Femur (tissue), 1 donor: ENCODE measurements at regions not wholly inside any gene's neighbourhood (a gene's known extent, or its start where the extent isn't known, plus 50 kb on each side); places are given as distances from the start of the nearest gene placed in this dataset.

Source experiments
- DNase-seq: peaks from one replicate; pipeline ENCODE4 v3.0.0-alpha.2; 2017

DNA sequence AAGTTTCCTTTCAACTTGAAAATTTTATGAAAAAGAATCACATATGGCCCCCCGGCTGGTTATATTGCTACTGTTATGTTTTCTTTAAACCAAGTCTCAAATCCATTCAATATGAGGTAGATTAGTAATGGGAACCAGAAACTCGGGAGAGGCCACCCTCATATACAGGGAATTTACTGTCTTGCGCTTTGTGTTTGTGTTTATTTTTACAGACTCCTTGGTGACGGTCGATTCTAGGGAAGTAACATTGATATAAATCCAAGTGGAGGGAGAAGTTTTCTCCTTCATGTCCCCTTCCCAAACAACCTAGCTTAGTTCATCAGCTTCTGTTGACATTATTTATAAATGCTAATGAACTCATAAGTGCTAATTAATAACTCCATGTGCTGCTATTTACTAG lies 163.5 kb upstream of the LMO4 start:
- no peak for DNase-seq

DNA sequence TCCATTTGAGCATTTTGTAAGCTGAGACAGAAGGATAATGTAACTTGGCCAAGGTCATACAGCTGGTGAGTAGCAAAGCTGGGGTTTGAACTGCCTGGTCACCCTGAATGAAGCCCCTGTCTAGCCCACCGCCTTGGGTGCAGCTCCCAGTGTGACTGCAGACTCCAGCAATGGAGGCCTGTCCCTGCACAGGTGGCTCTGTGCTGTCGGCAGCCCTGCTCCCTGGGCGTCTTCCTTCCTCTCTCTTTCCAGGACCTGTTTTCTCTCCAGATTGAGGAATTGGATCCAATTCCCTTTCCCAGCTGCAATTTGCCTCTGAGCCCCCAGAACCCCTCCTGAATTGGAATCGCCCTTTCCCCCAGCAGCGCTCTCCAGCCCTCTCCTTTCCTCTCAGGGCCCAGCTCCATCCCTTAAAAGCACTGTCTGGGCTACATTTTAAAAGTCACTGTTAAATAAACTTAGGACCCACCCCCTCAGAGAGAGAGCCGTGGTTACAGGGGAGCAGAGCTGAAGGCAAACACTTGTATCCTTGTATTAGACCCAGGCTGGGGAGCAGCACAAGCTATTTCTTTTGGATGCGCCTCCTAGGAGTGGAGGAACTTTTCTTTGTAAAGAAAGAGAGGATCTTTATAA lies 161.4 kb upstream of the LMO4 start:
- DNase-seq, result peak; percentile 54

DNA sequence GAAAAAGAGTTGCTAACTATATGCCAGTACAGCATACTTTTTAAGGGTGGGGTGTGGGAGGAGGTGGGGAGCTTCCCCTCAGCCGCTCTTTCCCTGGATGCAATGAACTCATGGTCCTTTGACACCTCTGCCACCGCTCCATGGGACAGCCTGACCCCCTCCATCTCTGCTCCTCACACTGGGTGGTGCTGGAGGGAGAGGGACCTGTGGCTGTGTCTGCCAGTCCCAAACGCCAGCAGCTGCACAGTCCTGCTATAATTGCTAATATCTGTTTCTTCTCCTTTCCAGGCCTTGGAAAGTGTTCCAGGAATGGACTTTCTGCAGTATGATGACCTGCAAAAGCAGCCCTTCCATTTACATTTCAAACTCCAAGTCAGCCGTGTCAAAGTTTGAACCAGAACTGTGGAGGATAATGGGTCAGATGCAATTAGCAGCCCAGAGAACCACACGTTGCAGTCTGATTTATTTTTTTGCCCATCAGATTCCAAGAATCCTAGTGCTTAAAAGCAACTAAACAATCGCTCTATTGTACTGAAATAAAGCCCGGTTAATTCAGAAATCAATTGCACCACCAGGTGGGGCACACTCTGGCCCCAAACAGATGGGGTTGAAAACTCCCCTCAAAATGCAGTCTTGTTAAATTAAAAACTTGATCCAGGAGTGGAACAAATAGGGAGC lies 160.7 kb upstream of the LMO4 start:
- DNase-seq, result no peak

DNA sequence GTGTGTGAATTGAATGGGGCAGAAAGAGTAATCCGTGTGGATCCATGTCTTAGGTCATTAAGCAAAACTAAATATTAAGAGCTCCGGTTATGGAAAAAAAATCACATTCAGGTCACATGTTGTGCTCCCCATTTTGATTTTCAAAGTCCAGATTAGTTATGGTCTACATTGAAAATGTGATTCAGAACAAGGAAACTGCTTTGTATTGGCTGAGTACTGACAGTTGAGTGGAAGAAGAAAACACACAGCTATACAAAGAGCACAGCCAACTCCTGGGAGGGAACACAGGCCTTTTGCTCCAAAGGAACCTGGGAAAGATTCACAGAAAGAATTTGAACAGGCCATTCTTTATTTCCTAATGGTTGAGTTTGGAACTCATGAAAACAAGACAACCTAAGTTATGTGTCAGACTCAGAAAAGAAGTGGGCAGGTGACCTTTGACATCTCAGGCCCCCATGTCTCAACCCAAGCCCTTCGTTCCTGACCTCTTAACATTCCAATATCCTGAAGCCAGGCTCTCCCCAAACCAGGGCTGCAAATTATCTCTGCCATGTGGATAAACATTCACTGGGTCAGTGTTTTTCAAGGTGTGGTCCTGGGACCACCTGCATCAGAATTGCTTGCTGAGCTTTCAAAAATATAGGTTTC lies 159.3 kb upstream of the LMO4 start:
- no peak for DNase-seq

DNA sequence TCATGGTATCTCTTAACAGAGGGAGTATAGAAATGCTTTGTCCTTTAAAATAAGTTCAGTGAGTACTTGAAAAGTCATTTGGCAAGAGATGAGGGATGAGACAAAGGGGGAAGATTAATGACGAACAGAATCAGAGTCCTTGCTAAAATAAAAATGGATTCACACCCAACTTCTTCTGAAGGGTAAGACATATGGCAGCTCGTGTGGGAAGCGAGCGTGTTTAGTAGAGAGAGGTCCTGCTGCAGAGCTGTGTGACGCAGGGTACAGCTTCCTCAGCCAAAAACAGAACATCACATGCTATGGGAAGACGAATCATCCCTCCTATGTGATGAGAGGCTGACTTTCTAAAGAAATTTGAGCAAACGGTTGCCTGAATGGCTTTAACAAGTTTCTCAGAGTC lies 158.5 kb upstream of the LMO4 start:
- no peak for DNase-seq

DNA sequence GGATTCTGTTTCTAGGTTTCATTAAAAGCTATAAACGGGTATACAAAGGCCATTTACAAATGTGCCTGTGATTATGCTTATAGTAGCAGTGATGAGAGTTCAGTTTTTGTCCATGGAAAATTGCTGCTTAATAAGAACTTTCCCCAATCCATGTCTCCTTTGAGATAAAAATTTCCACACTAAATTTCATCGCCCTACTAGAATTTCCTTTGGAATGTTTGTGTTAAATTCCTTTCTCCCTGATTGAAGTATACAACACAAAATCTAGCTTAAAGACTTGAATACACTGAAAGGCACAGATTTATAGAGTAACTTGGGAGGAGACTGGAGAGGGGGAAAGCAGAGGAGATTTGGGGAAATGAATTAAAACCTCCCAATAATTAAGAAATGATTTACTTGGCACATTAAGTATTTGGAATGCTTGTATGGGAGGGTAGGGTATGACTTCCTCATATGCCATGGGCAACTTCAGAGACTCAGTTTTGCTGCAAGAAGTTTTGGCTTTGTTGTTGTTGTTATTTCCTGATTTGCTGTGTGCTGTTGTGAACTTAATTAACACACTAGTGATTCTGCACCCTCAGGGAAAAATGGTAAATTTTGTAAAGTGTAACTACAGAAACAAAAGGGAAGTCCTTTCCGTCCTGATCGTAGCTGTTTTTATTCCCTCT lies 157.6 kb upstream of the LMO4 start:
- no peak for DNase-seq

DNA sequence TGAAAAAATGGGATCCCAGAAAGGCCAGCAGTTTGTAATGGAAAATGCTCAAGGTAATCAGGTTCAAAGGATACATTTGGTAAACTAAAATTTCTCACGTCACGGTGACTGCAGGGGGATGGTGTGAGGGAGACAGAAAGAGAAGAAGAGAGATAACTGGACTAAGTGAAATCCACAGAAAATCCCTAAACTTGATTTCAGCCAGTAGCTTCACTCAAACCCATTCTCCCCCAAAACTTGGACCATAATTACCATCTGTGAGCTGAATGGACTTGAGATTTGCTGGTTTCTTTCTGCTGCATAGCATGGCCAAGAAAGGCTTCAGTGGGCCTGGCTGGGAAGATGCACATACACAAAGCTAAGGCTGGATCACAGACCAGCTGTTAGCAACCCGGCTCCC lies 155.4 kb upstream of the LMO4 start:
- no peak for DNase-seq

DNA sequence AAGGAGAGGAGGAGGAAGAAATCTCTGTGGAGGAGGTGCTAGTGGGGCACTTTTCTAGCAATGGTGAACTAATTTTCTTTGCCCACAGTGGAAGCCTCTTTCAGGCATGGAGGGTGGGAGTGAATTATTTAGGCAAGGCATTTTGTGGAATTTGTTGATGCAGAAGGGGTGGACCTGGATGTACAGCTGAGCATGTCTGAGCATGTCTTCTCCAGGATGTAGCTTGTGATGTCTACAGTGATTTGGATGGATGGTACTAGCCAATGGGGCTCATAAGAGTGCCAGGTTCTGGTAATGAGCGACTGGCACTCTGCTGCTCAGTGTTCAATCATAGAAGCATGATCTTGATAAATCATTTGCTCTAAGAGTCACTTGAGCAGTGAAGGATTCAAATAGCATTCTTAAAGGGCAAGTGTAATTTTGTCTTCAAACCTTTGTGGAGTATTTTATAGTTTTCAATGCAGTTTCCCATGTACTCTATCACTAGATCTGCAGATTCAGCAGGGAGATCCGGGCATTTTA lies 153.9 kb upstream of the LMO4 start:
- DNase-seq, result no peak

DNA sequence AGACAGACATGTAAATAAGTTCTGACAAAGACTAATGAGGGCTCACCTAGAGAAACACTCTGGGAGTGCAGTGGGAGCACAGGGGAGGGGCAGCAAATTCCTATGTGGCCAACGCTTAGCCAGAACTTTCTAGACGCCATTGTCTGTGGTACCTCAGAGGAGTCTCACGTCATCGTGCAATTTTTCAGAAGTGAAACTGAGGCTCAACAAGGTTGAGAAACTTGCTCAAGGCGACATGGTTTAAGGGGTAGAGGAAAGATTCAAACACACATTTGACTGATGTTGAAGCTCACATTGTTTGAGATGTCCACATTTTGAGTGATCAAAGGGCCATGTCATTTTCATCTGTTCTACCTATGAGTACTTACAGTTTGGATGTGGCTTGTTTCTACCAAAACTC lies 152.6 kb upstream of the LMO4 start:
- no peak for DNase-seq

DNA sequence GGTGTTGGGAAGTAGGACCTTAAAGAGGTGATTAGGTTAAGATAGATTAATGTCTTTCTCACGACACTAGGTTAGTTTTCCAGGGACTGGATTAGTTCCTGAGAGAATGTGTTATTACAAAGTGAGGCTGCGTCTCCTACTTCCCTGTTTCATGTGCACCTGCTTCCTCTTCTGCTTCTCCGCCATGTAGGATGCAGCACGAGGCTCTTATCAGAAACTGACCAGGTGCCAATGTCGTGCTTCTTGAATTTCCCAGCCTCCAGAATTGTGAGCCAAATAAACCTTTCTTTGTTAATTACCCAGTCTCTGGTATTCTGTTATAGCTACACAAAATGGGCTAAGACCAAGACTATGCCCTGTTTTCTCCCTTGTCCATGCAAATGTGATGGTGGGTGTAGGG lies 152.2 kb upstream of the LMO4 start:
- no peak for DNase-seq

DNA sequence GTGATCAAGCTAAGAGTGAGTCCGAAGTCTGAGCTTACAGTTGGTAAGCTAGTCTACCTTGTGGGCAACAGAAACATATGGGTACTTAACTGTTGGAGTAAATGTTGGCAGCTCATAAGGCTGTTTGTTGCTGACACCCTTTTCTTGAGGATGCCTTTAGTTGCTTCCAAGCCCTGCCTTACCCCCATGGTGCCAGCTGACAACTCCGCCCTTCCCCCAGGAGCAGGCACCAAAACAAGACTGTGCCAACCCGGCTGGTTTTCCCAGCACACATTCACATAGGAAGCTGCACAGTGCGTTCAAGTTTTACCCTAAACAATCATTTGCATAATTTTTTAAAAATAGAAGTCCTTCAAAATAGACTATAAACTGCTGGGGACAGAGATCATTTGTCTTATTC lies 150.2 kb upstream of the LMO4 start:
- DNase-seq, result no peak

DNA sequence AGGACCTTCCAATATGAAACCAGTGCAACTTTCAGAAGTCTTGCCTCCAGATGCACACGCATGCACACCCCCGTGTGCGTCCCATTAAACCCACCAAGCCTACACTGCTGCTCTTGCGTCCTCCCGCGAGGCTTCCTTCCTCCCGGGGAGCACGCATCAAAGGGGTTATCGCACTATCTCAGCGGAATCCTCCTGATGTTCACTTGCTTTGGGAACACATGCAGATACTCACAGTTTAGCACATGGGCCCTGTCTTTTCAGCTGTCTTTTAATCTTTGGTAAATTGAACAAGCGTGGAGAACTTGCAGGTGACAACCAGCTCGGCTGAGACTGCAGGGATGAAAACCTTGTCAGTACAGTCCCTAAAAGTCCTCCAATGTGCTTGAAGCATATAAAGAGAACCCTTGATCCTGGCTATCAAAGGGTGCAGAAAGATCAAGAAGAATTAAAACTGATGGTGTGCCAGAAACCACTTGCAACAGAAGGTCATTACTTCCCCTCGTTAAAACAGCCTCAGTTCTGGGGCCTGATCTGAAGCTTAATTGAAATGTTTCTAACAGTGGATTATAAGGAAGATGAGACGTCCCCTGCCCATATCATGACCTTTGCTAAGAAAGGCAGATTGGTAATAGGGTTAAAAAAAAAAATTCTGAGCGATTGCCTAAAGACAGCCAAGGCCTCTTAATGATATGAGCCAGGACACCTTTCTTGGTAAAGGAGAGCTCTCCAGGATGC lies 149.4 kb upstream of the LMO4 start:
- DNase-seq, result no peak

DNA sequence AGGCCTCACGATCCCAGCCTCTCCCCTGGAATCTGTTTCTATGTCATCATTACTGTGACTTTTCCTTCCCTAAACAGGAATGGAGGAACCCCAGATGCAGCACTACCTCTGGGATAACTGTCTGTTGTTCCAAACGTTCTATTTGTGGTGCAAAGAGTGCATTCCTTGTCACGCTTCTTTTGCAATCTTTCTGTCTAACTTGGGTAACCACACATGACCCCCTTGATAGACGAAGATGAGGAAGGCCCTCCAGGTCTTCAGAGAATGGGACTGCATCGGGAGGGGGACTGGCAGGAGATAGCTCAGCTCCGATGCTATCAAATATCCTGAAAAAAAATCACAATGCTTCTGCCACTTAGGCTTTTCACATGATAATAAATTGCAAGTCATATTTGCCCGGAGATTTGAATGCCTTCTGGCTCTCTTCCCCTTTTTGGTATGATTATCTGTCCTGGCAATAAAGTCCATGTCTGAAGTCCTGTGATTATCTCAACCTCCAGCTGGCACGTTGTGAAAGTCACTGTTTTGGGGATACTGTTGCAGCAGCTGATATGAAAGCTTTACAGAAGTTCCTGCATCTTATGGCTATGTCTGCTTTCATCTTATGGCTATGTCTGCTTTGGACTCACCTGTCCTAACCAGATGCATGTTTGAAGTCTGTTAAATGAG lies 148.7 kb upstream of the LMO4 start:
- DNase-seq, result no peak

DNA sequence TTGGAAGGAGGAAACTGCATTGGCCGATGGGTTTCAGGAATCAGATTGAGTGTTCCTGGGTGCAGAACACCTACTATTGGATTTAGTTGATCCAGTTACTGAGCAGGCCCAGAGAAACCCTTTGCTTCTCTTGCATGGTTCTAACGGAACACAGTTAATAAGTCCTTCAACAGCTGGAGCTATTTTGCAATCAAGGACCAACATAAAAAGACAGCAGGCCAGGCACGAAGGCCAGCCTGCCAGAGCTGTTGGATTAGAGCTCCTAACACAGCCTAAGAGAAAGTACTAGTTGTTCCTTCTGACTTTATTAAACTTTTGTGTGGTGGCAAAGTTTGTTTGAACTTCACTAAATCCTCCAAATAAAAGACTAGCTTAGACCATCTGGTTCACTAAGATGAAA lies 148.0 kb upstream of the LMO4 start:
- no peak for DNase-seq

DNA sequence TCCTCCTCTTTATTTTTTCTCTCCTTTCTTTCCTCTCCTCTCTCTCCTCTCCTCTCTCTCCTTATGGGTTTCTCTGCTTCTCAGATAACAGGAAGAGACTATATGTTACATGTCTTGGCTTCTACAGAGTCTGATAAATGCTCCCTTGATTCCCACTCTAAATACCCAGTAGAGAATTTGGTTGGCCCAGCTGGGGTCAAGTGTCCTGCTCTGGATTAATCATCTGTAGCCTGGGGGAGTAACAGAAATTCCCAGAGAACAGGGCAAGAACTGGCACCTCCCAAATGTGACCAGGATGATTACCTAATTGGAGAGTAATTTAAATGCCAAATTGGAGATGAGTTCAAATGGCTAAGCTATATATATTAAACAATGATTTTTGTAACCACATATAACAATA lies 146.1 kb upstream of the LMO4 start:
- DNase-seq, result no peak

DNA sequence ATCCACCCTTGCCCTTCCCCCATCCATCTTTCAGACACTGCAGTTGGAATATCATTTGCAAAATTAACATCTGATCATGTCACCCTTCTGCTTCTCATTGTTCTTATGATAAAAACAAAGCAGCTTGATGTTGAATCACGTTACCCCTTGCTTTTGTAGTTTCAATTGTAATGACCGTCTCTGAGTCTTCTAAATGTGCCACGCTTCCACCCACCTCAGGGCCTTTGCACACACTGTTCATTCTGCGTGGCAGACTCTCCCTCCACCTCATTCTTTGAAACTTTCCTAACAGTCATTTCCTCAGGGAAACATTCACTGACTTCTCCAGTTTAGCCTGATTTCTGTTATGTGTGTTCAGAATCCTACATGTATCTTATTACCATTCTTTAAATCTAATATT lies 143.6 kb upstream of the LMO4 start:
- DNase-seq, result no peak

DNA sequence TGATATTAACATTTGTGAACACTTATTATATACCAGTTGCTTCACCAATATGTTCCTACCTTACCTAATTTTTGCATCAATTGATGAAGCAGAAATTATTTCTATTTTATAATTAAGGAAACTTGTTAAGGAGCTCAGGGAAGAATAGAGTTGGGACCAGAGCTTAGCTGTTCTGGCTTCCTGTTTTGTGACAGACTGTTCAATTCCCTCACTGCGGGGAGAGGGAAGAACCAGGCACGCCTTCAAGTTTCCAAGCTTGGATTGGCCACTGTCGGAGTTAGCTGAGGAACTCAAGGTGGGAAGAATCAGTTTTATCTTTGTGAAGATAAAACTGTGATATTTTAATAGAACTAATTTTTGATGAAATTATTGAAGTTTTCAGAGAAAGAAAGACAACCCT lies 142.3 kb upstream of the LMO4 start:
- no peak for DNase-seq

DNA sequence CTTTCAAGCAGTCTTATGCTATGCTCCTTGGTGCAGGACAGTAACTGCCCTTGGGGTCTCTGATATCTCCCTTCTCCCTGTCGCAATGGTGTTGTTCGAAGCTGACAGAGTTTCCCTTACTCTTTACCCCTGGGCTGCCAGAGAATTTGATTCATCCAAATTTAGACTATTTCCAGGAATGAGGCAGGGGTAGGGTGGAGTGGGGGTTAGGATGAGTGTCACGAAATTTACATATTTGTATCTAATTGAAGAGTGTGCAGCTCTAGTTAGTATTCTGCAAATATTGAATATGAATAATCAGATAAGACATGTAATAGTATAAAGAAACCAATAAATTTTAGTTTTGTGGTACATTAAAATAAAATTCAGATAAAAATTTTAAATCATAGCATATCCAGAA lies 140.0 kb upstream of the LMO4 start:
- no peak for DNase-seq

DNA sequence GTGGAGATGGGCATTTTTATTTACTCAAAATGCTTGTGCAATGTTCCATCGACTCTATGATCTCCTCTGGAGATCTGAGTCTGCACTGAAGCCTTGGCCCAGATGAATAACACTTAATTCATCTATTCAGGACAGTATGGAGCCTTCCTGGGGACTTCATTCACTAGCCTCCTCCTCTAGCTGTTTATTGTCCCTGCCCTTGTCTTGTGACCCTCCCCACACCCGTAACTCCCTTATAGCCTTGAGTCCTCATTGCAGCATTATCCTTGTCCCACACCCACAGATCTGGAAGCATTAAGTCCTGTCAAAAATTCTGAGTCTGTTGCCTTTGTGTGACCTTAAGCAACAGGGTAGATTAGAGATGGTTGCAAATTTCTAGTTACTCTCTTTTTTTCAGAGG lies 138.3 kb upstream of the LMO4 start:
- no peak for DNase-seq

DNA sequence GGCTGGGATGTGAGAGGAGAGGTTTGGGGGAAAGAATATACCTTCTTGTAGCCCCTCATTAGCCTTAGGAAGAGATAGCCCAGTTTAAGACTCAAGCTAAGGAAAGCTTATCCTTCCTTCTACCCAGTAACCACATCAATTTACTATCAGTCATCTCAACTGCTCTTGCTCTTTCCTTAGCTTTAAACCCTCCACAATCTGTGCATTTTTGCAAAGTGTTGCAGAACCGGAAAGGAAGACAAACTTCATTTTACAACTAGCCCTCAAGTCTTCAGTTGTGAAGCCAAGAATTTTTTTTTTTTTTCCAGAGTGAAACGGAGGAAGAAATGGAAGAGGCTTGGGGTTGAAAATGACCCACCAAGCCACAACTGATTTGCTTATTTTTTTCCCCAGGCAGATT lies 137.0 kb upstream of the LMO4 start:
- DNase-seq, result no peak

DNA sequence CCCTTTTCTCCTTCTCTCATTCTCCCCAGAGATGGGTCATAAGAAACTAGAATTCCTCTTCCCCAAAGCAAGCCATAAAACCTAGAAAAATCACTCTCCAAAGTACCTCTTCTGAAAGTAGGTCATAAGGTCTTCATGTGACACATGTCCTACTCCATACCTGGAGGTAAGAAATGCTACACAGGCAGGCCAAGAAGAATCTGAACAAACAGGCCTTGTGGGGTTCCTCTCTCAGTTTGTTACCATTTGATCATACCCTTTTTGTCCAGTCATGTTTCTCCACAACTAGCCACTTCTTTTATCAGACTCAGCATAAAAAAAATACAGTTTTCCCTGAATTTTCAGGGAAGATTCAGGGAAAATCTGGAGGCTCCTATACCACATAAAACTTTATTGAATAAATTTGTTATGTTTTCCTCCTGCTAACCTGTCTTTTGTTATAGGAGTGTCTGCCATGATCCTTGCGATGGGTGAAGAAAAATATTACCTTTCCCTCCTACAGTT lies 134.4 kb upstream of the LMO4 start:
- no peak for DNase-seq

DNA sequence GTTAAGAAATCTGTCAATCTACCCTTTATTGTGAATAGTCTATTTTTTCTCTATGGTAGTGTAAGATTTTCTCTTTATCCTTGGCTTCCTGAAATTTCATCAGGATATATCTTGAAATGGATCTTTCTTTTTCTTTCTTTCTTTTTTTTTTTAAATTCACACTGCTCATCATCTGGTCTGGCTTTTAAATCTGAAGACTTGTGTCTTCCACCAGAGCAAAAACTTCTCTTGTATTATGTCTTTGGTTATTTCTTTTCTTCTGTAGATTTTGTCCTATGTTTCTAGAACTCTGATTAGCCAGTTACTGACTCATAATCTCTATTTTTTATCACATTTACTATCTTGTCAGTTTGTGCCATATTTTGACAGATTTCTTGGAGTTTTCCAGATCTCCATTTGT lies 133.8 kb upstream of the LMO4 start:
- no peak for DNase-seq
